GM12878 (cell line): ENCODE measurements at regions not wholly inside any gene's neighbourhood (a gene's known extent, or its start where the extent isn't known, plus 50 kb on each side); places are given as distances from the start of the nearest gene placed in this dataset.

Source experiments
- ATAC-seq: fragments of 200-7000 bp; cut with Tn5 transposase; 3 replicates; pipeline ENCODE4 v1.9.1; 2020; ENCODE audit warnings: mild to moderate bottlenecking, moderate library complexity
- BruUV-seq: library from RNA; stranded (reverse); fragments of 400-500 nt; replicated peaks from 2 replicates; lab custom pipeline; 2021; lab: Mats Ljungman, UMichigan
- CTCF ChIA-PET: fragments of 300-600 bp; sonication (Branson Sonifier 250); formaldehyde crosslinking; extraction: SDS; loops from one replicate; lab custom pipeline; 2021; ENCODE audit warnings: inconsistent platforms; lab: Yijun Ruan, JAX
- POLR2A ChIA-PET: fragments of 350-600 bp; formaldehyde crosslinking; extraction: SDS; loops from one replicate; lab custom pipeline; 2021; ENCODE audit warnings: inconsistent platforms; lab: Charles Lee
- RAD21 ChIA-PET: fragments of 300-600 bp; sonication (Branson Sonifier 250); formaldehyde crosslinking; loops from one replicate; lab custom pipeline; 2023; ENCODE audit warnings: antibody characterized with exemption; ENCODE audit not compliant: unreplicated experiment; lab: Charles Lee
- SMC1A ChIA-PET: fragments of 300-600 bp; sonication (Branson Sonifier 250); formaldehyde crosslinking; loops from one replicate; lab custom pipeline; 2023; ENCODE audit not compliant: unreplicated experiment, uncharacterized antibody; lab: Charles Lee
- DNase-seq: peaks from one replicate; pipeline ENCODE4 v3.0.0-alpha.2; 2011; ENCODE audit warnings: low read depth, low spot score
- FAIRE-seq: peaks from 3 replicates; lab custom pipeline; 2011; peaks lifted over from hg19 to GRCh38; lab: Jason Lieb, UNC
- H2AFZ ChIP-seq: 2 replicates; pipeline ENCODE4 v1.6.0; 2011; ENCODE audit warnings: low read depth, low read length, control low read depth; ENCODE audit not compliant: control insufficient read depth
- H3K27ac ChIP-seq: 2 replicates; pipeline ENCODE4 v1.5.1; 2011; ENCODE audit warnings: control low read depth; ENCODE audit not compliant: control insufficient read depth, insufficient read depth
- H3K27me3 ChIP-seq, 2 experiments: replicated peaks in 1 of 2; 2 replicates each; pipeline versions ENCODE4 v1.6.0 to v1.6.1; 2011; ENCODE audit warnings: low read length in 1 of 2; ENCODE audit not compliant: control insufficient read depth in 2 of 2, insufficient read depth in 2 of 2
- H3K36me3 ChIP-seq, 2 experiments: 2 replicates each; pipeline ENCODE4 v1.5.1; 2011; ENCODE audit warnings: low read length in 1 of 2; ENCODE audit not compliant: control insufficient read depth in 2 of 2, insufficient read depth in 2 of 2
- H3K4me1 ChIP-seq: 2 replicates; pipeline ENCODE4 v1.6.1; 2011; ENCODE audit warnings: mild to moderate bottlenecking, low read length, moderate library complexity, mixed read lengths; ENCODE audit not compliant: control insufficient read depth, insufficient read depth
- H3K4me2 ChIP-seq: 2 replicates; pipeline ENCODE4 v1.6.0; 2011; ENCODE audit warnings: control low read depth; ENCODE audit not compliant: control insufficient read depth, insufficient read depth
- H3K4me3 ChIP-seq: fragments of 200-600 bp; sonication (generic); 2 replicates; pipeline ENCODE4 v1.5.1; 2016
- H3K79me2 ChIP-seq: 2 replicates; pipeline ENCODE4 v1.6.0; 2011; ENCODE audit warnings: low read length; ENCODE audit not compliant: control insufficient read depth, insufficient read depth
- H3K9ac ChIP-seq: 2 replicates; pipeline ENCODE4 v1.8.0; 2011; ENCODE audit warnings: low read length, control low read depth, mixed read lengths; ENCODE audit not compliant: control insufficient read depth, insufficient read depth
- H3K9me3 ChIP-seq: replicated peaks from 3 replicates; pipeline ENCODE4 v1.5.1; 2011; ENCODE audit warnings: mild to moderate bottlenecking, low read length; ENCODE audit not compliant: control insufficient read depth, insufficient read depth
- H4K20me1 ChIP-seq: 2 replicates; pipeline ENCODE4 v1.6.0; 2011; ENCODE audit not compliant: control insufficient read depth, insufficient read depth
- ASH2L ChIP-seq: fragments of 300-600, 200-600 bp; sonication (generic); IDR thresholded peaks from 2 replicates; pipeline ENCODE4 v1.6.1; 2017; ENCODE audit warnings: low read depth, mild to moderate bottlenecking, borderline replicate concordance
- HDAC6 ChIP-seq: fragments of 200-600 bp; sonication (generic); IDR thresholded peaks from one replicate; pipeline ENCODE4 v1.8.0; 2017; ENCODE audit warnings: antibody characterized with exemption; ENCODE audit not compliant: unreplicated experiment
- NR2F1 ChIP-seq: fragments of 450-650 bp; conservative IDR thresholded peaks from 2 replicates; pipeline ENCODE4 v1.6.1; 2017; ENCODE audit warnings: mild to moderate bottlenecking
- RELA ChIP-seq: fragments of 450-650 bp; IDR thresholded peaks from 2 replicates; pipeline ENCODE4 v1.8.0; 2014; ENCODE audit warnings: borderline replicate concordance; ENCODE audit not compliant: partially characterized antibody
- RELB ChIP-seq: fragments of 450-650 bp; IDR thresholded peaks from 2 replicates; pipeline ENCODE4 v1.6.1; 2017; ENCODE audit warnings: low read depth, mild to moderate bottlenecking, moderate library complexity
- SMARCA5 ChIP-seq: fragments of 450-650 bp; IDR thresholded peaks from 2 replicates; pipeline ENCODE4 v1.6.1; 2017; ENCODE audit warnings: mild to moderate bottlenecking
- TBL1XR1 ChIP-seq: IDR thresholded peaks from 2 replicates; pipeline ENCODE4 v1.6.1; 2012; ENCODE audit warnings: low read depth, low read length, improper control_type of control experiment
- ZBED1 ChIP-seq: IDR thresholded peaks from 2 replicates; pipeline ENCODE4 v1.6.1; 2016; ENCODE audit warnings: borderline replicate concordance
- WGBS: methylation state at CpG from one replicate; pipeline ENCODE4 v1.1.6; 2016; ENCODE audit warnings: low lambda C conversion rate; ENCODE audit not compliant: insufficient replicate concordance, insufficient coverage; ENCODE audit errors: missing lambda C conversion rate; 5-methylcytosine and 5-hydroxymethylcytosine counted together
- in situ Hi-C: fragments of 300-500 bp; cut with MboI; formaldehyde crosslinking; loops from 9 replicates; pipeline ENCODE4 v1.14.3; 2018; ENCODE audit warnings: mixed read lengths
- intact Hi-C: fragments of 100-400 bp; cut with micrococcal nuclease; formaldehyde crosslinking; loops from one replicate; pipeline ENCODE4 v1.14.2; 2022; ENCODE audit not compliant: unreplicated experiment
- TF ChIP-seq, protein P1 (sequence below): IDR thresholded peaks from 2 replicates; pipeline ENCODE4 v1.6.1; 2011; ENCODE audit warnings: borderline replicate concordance, low read depth, mild to moderate bottlenecking, moderate library complexity, low read length; ENCODE audit not compliant: insufficient read depth, poor library complexity, severe bottlenecking
- TF ChIP-seq, protein P2 (sequence below): fragments of 450-650 bp; IDR thresholded peaks from 2 replicates; pipeline ENCODE4 v1.6.1; 2017; ENCODE audit warnings: mild to moderate bottlenecking

DNA sequence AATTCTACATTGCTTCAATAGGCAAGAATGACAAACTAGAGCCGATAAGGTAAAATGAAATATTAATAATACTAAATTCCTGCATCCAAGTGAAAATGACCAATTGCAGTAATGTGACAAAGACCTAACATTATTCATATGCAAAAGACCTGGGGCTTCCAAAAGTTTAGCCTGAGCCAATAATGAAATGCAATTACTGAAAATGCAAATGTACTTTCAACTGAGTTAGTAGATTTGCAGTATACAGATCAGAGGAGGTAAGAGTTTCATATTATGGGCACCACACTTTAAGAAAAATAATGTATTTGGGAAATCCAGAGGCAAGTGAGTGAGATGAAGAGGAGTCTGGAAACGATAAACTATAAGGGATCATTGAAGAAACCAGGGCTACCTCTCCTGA is 193.7 kb upstream of the GMDS start:
- H3K36me3 ChIP-seq = no peaks in the 10 kb centered on the region
- POLR2A ChIA-PET = no interaction called here
- no peak overlapping the region for H3K4me3 ChIP-seq
- no peak for ATAC-seq
- TF ChIP-seq TBL1XR1 = no peak
- no peak for TF ChIP-seq RELB
- no peak for TF ChIP-seq NR2F1
- TF ChIP-seq SMARCA5 = no peak
- no peak for TF ChIP-seq ZBED1
- TF ChIP-seq RELA = no peak
- TF ChIP-seq ASH2L = no peak
- TF ChIP-seq, protein P1, sequence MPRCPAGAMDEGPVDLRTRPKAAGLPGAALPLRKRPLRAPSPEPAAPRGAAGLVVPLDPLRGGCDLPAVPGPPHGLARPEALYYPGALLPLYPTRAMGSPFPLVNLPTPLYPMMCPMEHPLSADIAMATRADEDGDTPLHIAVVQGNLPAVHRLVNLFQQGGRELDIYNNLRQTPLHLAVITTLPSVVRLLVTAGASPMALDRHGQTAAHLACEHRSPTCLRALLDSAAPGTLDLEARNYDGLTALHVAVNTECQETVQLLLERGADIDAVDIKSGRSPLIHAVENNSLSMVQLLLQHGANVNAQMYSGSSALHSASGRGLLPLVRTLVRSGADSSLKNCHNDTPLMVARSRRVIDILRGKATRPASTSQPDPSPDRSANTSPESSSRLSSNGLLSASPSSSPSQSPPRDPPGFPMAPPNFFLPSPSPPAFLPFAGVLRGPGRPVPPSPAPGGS = no peak
- TF ChIP-seq HDAC6 = no peak
- TF ChIP-seq, protein P2, sequence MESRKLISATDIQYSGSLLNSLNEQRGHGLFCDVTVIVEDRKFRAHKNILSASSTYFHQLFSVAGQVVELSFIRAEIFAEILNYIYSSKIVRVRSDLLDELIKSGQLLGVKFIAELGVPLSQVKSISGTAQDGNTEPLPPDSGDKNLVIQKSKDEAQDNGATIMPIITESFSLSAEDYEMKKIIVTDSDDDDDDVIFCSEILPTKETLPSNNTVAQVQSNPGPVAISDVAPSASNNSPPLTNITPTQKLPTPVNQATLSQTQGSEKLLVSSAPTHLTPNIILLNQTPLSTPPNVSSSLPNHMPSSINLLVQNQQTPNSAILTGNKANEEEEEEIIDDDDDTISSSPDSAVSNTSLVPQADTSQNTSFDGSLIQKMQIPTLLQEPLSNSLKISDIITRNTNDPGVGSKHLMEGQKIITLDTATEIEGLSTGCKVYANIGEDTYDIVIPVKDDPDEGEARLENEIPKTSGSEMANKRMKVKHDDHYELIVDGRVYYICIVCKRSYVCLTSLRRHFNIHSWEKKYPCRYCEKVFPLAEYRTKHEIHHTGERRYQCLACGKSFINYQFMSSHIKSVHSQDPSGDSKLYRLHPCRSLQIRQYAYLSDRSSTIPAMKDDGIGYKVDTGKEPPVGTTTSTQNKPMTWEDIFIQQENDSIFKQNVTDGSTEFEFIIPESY = no peak
- TF ChIP-seq, all 136 proteins: peak for 0
- intact Hi-C loops = no loop called here
- H4K20me1 ChIP-seq = no peaks in the 10 kb centered on the region
- H3K4me1 ChIP-seq = no peaks in the 10 kb centered on the region
- DNase-seq (no peak), FAIRE-seq (no peak)
- in situ Hi-C loops = no loop called here
- H2AFZ ChIP-seq = no peak overlapping the region
- no peak overlapping the region for H3K9ac ChIP-seq
- H3K27me3 ChIP-seq = no peaks in the 10 kb centered on the region; a peak in 1 of 4 replicates
- H3K4me2 ChIP-seq = no peak overlapping the region
- ChIA-PET CTCF (interaction anchor here (2.5 kb wide), 1 partner anchor 9 kb away, joined by 7 read pairs; no protein-coding TSS in a partner anchor), RAD21 (no interaction called here), SMC1A (interaction anchor here (0.7 kb wide), 1 partner anchor 440 kb away, joined by 3 read pairs; no protein-coding TSS in a partner anchor)
- H3K27ac ChIP-seq = no peak overlapping the region
- no TSS peak for BruUV-seq
- no peaks in the 10 kb centered on the region for H3K9me3 ChIP-seq
- WGBS = 48% methylated on average over 2 of the region's 2 CpGs
- no peaks in the 10 kb centered on the region for H3K79me2 ChIP-seq
